ENCODE measurements at regions not wholly inside any gene's neighbourhood (a gene's known extent, or its start where the extent isn't known, plus 50 kb on each side); places are given as distances from the start of the nearest gene placed in this dataset.
"Not testable (repeated sequence)": the region's sequence is repeated elsewhere in the genome, so short reads cannot be mapped to it uniquely, and the experiment has no call there.

DNA sequence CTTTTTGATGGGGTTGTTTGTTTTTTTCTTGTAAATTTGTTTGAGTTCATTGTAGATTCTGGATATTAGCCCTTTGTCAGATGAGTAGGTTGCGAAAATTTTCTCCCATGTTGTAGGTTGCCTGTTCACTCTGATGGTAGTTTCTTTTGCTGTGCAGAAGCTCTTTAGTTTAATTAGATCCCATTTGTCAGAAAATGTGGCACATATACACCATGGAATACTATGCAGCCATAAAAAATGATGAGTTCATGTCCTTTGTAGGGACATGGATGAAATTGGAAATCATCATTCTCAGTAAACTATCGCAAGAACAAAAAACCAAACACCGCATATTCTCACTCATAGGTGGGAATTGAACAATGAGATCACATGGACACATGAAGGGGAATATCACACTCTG lies 224.4 kb upstream of the TRIB2 start:
- TF ChIP-seq, protein P1, sequence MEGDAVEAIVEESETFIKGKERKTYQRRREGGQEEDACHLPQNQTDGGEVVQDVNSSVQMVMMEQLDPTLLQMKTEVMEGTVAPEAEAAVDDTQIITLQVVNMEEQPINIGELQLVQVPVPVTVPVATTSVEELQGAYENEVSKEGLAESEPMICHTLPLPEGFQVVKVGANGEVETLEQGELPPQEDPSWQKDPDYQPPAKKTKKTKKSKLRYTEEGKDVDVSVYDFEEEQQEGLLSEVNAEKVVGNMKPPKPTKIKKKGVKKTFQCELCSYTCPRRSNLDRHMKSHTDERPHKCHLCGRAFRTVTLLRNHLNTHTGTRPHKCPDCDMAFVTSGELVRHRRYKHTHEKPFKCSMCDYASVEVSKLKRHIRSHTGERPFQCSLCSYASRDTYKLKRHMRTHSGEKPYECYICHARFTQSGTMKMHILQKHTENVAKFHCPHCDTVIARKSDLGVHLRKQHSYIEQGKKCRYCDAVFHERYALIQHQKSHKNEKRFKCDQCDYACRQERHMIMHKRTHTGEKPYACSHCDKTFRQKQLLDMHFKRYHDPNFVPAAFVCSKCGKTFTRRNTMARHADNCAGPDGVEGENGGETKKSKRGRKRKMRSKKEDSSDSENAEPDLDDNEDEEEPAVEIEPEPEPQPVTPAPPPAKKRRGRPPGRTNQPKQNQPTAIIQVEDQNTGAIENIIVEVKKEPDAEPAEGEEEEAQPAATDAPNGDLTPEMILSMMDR (IDR thresholded peaks at IDR 0.05) = not testable (repeated sequence)
- not testable (repeated sequence) for TF ChIP-seq ZFX (IDR thresholded peaks at IDR 0.05; ENCODE audit: borderline replicate concordance)

All from 22Rv1 (cell line).